ENCODE measurements at regions not wholly inside any gene's neighbourhood (a gene's known extent, or its start where the extent isn't known, plus 50 kb on each side); places are given as distances from the start of the nearest gene placed in this dataset.
"Not testable (repeated sequence)": the region's sequence is repeated elsewhere in the genome, so short reads cannot be mapped to it uniquely, and the experiment has no call there.

DNA sequence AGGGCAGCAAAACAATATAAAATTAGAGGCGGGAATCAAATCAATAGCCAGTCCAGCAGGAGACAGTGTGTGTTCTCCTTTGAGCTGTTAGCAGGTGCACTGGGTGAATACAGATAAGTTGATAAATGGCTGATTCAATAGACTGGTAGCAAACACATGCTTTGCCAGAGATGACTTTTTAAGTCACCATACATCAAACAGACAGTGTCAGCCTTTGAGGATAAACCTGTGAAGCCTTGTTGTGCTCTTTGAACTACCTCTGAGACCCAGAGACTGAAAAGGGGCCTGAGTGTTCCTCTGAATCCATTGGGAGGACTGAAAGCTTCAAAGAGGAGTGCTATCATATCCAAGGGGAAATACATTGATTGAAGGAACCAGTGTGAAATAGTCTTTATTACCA, 301.9 kb downstream of the RASEF start:
- peak; percentile 16 for DNase-seq

DNA sequence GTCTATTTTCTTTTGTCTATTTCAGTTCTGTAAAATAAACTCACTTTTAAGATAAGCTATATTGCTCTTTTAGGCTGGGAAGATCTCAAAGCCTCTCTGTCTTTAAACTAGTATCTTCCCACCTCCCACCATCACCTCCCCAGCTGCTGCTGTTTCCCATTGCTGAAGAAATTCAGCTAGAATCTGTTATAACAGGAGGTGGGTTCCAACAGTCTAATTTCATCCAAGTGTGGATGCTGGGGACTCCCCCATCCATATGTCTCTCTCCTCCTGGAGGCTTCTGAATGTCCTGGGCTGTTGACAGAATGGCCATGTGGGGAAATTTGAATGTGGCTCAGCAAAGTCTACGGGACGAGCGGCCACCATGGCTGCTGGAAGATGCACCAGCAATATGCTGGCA, 301.0 kb downstream of the RASEF start:
- no peak for DNase-seq

DNA sequence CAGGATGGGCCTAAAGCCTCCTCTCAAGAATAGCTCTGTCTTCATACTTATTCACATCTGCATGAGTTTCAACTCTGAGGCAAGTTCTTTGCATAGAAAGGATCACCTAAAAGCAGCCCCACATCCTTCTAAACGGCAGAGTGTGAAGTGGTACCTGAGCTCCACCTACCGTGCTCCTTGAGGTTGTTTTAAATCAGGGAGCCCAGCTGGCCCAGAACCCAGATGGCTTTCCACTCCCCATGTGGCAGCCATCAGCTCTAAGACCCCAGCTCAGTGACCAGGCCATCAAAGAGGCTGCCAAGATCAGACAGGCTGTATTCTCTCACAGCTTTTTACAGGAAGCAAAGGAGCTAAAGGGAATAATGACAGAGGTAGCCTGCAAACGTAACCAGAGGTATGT, 299.3 kb downstream of the RASEF start:
- DNase-seq, result peak; percentile 46

DNA sequence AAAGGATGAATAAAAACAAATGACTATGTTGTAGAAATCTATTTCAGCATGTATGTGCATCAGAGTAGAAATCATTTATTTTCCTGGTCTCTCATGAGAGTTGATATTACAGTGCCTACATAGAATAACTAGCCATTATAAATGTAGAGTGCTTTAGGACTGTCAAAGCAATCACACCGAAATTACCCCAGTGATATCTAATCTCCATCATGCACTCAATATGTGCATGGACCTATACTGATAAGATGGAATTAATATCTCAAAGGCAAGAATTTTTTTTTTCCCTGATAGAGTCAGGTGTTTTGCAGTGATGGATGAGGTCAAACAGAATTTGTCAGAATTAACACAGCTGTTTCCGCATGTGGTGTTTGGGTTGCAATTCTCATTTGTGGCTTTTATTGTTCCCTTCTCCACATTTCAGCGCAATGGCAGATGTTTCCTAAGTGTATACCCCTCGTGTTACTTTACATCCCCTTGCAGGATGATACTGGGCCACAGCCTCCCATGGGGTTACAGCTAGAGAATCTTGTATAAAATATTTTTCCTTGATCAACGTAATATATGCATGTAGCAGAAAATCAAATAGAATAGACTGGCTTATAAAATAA, 298.8 kb downstream of the RASEF start:
- DNase-seq, result no peak

DNA sequence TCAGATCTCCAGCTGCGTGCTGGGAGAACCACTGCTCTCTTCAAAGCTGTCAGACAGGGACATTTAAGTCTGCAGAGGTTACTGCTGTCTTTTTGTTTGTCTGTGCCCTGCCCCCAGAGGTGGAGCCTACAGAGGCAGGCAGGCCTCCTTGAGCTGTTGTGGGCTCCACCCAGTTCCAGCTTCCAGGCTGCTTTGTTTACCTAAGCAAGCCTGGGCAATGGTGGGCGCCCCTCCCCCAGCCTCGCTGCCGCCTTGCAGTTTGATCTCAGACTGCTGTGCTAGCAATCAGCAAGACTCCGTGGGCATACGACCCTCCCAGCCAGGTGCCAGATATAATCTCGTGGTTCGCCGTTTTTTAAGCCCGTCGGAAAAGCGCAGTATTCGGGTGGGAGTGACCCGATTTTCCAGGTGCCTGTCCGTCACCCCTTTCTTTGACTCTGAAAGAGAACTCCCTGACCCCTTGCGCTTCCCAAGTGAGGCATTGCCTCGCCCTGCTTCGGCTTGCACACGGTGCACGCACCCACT, 288.2 kb downstream of the RASEF start:
- DNase-seq, result not testable (repeated sequence)

DNA sequence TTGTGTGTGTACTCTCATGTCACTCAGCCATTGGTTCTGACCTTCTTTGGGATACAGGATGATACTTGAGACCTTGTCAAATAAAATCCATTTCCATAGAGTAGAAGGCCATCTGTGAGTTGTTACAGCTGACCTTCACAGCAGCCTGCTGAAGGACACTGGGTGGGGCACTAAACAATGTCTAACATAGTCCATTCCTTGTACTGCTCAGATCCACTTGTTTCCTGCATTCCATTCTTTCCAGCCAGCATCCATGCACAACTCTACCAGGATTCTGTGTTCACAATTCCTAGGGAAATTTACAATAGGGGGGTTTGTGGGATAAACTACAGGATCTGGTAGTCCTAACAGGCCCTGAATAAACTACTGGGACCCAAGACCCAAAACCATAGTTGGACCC, 286.4 kb downstream of the RASEF start:
- DNase-seq, result no peak

DNA sequence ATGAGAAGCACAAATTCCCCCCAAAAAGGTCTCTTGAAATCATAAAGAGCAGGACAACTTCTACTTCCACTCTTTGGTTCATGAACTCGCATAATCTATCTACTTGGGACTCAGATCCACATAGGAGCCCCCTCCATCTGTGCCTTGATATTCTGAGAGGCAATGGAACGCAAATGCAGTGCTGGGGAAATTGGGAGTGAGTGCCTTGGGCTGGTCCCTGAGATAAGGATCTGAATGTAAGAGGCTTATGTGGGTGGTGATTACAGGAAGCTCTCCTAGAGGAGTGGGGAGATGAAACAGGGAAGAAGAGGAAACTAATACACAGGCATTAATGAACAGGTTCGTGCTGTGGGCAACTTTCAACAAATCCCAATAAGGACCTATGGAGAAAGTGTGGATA, 285.6 kb downstream of the RASEF start:
- no peak for DNase-seq

DNA sequence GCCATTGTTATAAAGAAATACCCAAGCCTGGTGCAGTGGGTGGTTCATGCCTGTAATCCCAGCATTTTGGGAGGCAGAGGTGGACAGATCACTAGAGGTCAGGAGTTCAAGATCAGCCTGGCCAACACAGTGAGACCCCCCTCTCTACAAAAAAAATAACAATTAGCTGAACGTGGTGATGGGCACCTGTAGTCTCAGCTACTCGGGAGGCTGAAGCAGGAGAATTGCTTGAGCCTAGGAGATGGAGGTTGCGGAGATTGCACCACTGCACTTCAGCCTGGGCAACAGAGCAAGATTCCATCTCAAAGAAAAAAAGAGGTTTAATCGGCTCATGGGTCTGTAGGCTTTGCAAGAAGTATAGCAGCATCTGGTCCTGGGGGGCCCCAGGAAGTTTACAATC, 284.0 kb downstream of the RASEF start:
- DNase-seq, result not testable (repeated sequence)

DNA sequence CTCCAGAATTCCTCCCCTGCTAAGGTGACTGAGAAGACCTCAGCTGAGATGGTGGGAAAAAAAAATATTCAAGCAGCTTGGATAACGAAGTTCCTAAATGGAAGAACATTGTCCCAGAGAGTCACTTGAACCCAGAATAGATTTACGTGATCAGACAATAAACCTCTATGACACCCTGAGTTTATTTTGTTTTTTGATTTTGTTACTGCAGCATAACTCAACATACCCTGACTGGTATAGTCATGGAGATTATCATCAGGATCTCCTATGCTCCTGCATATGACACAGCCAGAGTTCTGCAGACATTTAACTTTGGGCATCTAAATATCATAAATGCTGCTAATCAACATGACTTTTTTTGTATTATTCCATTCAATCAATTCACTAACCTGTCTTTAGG, 282.9 kb downstream of the RASEF start:
- no peak for DNase-seq

DNA sequence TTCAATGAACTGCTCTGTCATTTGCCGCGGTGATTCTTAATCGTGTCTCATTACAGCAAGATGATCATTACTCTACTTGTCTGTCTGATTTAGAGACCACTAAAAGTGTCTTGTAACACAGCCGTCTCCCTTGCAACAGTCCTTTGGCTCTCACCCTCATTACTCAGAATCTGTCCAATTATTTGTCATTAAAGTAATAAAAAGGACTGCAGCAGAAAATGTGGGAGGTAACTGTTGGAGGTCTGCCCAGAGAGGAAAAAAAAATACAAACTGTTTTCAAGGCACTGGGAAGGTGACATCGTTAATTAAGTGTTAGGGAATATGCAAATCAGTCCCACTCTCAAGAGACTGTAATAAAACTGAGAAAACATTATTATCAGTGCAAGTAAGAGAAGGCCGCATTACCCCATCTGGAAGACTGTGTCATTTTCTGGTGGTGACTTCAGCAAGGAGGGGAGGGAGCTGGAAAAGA, 281.0 kb downstream of the RASEF start:
- DNase-seq, result peak; percentile 50

DNA sequence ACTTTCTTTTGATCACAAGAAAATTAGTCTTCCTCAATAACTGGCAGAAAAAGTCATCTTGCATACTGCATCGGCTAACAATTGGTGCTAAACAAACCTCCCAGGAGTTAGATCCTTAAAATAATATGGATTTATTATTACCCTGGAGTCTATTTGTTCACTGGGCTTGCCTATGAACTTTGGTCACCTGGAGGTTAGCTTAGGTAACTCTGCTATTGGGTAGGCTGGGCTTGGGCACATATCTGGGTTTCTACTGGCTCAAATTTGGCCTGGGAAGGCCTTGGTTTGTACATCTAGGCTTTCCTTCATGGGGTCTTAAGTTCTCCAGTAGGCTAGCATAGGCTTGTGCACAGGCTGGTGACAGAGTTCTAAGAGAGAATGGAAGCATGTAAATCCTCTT, 279.9 kb downstream of the RASEF start:
- DNase-seq, result no peak

DNA sequence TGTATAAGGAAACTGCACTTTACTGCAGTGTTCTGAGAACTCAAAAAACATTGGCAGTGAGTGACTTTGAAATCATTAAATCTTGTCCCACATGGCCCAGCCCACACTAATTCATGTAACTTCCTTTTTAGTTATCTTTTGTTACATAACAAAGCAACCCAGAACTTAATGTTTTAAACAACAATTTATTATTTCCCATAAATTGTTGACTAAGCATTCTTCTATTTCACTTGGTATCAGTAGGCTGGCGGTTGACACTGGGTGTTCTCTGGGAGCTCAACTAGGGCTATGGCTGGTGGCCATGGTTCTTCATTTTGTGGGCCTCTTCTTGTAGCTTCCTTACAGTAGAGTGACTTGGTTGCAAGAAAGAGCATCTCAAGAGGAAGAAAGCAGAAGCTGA, 278.4 kb downstream of the RASEF start:
- DNase-seq, result no peak

DNA sequence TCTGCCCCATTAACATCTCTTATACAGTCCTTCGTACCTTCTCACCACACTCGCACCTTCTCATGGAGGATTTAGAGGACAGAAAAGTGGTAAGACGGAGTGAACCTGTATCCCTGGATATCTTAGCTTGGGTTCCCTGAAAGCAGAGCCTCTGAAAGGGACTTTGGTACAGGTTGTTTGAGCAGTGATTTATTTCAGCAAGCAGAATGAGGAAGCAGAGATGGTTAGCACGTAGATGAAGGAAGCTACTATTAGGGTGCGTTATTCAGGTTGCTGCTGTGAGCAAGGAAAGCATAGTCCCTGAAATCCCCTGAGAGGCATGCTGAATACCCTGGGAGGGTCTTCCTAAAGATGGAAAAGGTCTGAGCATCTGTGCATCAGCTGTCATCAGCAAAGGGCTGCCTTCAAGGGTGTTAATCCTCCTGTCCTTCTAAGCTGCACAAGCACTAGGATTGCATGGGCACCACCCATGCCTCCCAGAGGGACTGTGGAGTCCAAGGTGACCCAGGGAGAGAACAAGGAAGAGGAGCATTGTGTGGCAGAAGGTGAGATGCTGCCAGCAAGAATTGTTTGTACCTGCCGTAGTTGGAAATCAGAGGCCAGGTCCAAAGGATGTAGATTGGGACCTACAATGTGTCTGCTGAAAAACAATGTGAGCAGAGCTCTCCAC, 273.7 kb downstream of the RASEF start:
- no peak for DNase-seq

DNA sequence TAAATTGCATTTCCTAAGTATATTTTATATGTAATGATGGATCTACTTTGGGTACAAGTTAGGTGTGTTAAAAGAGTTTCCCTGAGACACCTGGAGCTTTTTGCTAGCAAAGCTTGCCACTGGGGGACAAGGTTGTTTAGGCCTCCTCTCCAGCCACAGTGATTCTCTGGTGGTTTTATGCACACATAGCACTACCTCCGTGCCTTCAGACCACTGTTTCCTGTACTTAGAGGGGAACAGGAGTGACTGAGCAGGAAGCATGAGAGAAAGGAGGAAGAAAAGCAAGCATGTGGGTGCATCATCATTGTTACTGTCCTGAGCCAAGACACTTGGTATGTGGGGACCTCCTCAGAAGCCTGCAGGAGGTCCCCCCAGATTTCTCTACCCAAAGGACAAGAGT, 272.1 kb downstream of the RASEF start:
- no peak for DNase-seq

DNA sequence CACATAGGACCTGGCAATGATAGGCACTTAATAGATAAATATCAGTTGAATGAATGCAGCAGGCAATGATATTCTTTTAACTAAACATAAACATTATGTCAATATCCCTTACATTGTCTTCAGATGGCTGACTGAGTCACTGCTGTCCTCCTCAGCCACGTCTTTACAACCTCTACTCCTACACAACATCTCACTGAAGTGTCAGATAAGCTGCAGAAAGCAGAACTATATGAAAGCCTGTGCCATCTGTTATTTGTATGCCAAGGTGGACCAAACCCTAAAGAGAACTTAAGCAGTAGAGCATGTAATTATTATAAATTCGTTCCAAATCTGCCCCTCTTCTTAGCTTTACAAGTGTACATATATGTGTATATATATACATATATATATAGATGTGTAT, 271.2 kb downstream of the RASEF start:
- DNase-seq, result no peak

DNA sequence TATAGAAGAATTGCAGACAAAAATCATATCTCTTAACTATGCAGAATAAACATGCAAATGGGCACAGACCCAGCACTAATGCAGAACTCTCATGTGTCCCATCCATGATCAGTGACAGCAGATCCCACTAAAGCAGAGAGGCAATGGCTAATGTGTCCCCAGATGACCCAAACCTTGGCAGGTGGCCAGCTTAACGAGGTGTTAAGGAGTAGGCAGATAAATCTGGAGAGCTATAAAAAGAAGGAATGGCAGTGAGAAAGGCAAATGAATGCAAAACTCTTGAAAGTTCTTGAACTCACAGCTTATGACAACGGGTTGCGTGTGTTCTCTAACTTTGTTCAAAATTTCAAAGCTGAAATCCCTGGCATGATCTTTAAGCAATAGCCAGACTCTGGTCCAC, 265.4 kb downstream of the RASEF start:
- no peak for DNase-seq

DNA sequence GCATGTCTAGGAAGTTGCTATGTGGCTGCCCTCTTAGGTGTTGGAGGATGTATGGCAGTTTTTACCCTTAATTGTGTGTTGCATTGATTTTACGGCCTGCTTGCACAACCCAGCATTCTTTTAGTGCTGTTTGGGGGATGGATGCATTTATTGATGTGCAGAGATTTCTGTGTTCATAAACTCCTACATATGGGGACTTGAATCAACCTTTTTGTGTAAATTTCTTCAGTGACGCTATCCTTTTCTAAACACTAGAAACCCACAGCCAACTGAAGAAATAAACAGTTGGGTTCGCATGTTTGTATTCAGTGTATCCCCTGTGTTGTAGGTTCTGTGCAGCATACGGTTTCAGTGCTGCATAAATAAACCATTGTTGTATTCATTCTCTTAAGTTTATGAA, 263.7 kb downstream of the RASEF start:
- DNase-seq, result no peak

DNA sequence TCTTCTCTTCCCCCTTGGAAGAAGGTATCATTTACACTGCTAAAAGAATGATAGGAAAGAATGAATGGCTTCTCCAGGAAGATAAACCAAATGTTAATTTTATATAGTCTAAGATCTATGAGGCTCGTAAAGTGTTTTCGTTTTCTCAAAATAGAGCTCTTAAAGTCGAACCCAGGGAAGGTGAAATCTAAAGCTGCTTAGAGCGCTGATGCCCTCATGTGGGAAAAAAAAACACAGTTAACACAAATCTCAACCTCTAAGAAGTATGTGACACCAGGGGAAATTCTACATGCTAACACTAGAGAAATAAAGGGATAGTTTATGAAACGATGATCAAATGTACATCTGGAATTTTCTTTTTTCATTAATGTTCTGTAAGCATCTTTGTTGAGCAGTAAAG, 257.9 kb downstream of the RASEF start:
- no peak for DNase-seq

DNA sequence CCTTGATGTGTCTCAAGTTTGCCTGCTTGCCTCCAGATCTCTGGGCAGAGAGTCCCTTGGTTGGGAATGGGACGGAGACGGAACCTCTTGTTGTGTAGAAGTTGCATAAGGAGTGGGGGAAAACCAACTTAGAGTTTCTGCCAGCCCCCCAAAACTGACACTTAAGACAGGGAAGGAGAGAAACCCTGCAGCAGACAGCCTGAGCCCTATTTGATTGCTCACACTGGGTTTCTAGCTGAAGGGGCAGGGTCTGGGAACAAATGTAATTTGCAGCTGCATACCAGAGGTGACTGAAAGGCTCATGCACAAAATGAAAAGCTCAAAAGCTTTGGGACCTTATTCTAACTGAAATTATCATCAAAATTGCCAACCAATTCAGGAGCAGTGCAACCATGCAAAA, 254.5 kb downstream of the RASEF start:
- no peak for DNase-seq

DNA sequence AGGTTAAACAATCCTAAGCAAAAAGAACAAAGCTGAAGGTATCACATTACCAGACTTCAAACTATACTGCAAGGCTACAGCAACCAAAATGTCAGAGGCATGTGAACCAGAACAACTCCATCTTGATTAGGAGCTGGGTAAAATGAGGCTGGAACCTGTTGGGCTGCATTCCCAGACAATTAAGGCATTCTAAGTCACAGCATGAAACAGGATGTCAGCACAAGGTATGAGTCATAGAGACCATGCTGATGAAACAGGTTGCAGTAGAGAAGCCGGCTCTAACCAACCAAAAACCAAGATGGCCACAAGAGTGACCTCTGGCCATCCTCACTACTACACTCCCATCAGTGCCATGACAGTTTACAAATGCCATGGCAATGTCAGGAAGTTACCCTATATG, 252.0 kb downstream of the RASEF start:
- no peak for DNase-seq

DNA sequence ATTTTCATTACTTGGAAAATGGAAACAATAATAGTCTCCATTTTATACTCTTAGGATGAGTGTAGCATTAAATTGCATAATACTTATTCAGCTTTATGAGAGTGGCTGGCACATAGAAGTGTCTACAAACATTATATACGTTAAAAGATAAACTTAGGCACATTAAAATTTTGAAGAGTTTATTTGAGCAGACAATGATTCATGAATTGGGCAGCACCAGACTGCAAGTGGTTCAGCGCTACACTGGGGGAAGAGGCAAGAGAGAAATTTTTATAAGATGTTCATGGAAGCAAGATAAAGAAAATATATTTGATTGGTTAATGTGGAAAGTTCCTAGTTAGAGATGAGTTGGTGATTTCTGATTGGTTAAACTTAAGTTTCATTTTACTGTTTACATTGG, 243.7 kb downstream of the RASEF start:
- DNase-seq, result no peak

DNA sequence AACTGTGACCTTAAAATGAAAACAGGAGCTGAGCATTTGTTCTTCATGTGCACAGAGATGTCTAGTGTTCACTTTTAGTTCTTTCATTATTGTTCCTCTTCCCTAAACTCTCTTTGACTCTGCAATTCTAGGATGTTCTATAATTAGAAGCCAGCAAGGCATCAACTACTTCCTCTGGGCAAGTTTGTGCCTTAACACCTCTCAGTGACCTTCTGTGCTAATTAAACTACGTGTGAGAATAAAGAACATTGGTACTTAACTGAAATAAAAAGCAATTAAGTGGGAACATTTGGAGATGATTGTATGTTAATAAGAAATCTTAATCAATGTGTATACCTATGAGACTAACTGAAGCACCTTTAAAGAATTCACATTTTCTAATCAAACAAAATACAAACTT, 242.8 kb downstream of the RASEF start:
- no peak for DNase-seq

DNA sequence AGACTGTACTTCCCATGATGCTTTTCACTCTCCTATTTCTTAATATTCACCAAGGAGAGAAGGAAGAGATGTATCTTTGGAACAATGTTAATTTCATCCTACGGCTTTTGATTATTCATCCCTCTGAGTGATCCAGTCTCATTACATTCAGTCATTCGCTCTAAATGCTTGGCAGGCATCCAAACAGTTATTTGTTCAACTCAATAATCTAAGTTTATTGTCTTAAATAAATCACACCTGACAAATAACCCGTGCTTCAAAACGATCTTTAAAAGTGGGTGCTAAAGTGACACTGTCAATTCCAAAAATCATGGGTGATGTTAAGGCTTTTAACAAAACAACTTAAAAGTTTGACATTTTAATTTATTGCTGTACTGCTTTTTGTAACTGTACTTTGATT, 233.1 kb downstream of the RASEF start:
- no peak for DNase-seq

DNA sequence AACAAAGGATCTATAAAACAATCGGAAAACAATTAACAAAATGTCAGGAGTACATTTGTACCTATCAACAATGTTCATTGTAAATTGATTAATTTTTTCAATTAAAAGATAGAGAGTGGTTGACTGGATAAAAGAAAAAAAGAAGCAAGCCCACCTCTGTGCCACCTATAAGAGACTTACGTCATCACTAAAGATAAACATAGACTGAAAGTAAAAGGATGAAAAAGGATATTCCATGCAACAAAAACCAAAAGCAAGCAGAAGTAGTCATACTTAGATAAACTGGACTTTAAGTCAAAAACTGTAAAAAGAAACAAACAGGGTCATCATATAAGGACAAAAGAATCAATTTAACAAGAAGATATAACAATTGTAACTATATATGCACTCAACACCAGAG, 197.4 kb downstream of the RASEF start:
- no peak for DNase-seq
